NCI-H1417 treated with DMSO at 0.1 percent for 48 hours (cell line): ENCODE measurements at regions not wholly inside any gene's neighbourhood (a gene's known extent, or its start where the extent isn't known, plus 50 kb on each side); places are given as distances from the start of the nearest gene placed in this dataset.
"Not testable (repeated sequence)": the region's sequence is repeated elsewhere in the genome, so short reads cannot be mapped to it uniquely, and the experiment has no call there.

Source experiments
- DNase-seq: peaks from one replicate; lab custom pipeline; 2025; lab: John Stamatoyannopoulos, UW

GRCh38 chr16:59632276-59632855 is 898.2 kb upstream of the GOT2 start:
- DNase-seq = no peak

GRCh38 chr16:59624381-59624780 is 890.3 kb upstream of the GOT2 start:
- not testable (repeated sequence) for DNase-seq

- no peak for DNase-seq
Measured at GRCh38 chr16:59614466-59615240, 880.5 kb upstream of the GOT2 start.

- not testable (repeated sequence) for DNase-seq
Measured at GRCh38 chr16:59612910-59613620, 878.9 kb upstream of the GOT2 start.

GRCh38 chr16:59612094-59612493 is 878.0 kb upstream of the GOT2 start:
- no peak for DNase-seq

GRCh38 chr16:59611556-59611955 is 877.4 kb upstream of the GOT2 start:
- DNase-seq = no peak

GRCh38 chr16:59605706-59606105 is 871.6 kb upstream of the GOT2 start:
- DNase-seq = no peak

- DNase-seq = no peak
Measured at GRCh38 chr16:59604354-59604753, 870.2 kb upstream of the GOT2 start.

- DNase-seq = no peak
Measured at GRCh38 chr16:59601452-59601851, 867.3 kb upstream of the GOT2 start.

- no peak for DNase-seq
Measured at GRCh38 chr16:59597269-59597668, 863.2 kb upstream of the GOT2 start.

- no peak for DNase-seq
Measured at GRCh38 chr16:59596693-59597092, 862.6 kb upstream of the GOT2 start.

- no peak for DNase-seq
Measured at GRCh38 chr16:59593194-59593661, 859.1 kb upstream of the GOT2 start.

GRCh38 chr16:59591480-59591879 is 857.4 kb upstream of the GOT2 start:
- no peak for DNase-seq

GRCh38 chr16:59590845-59591244 is 856.7 kb upstream of the GOT2 start:
- no peak for DNase-seq

- DNase-seq = no peak
Measured at GRCh38 chr16:59586331-59586730, 852.2 kb upstream of the GOT2 start.

GRCh38 chr16:59574296-59574695 is 840.2 kb upstream of the GOT2 start:
- no peak for DNase-seq

- DNase-seq = no peak
Measured at GRCh38 chr16:59573528-59574271, 839.6 kb upstream of the GOT2 start.

GRCh38 chr16:59567496-59567895 is 833.4 kb upstream of the GOT2 start:
- no peak for DNase-seq

GRCh38 chr16:59566446-59566845 is 832.3 kb upstream of the GOT2 start:
- no peak for DNase-seq

GRCh38 chr16:59558679-59559078 is 824.6 kb upstream of the GOT2 start:
- no peak for DNase-seq

GRCh38 chr16:59552164-59552563 is 818.0 kb upstream of the GOT2 start:
- DNase-seq = no peak

GRCh38 chr16:59545721-59546120 is 811.6 kb upstream of the GOT2 start:
- no peak for DNase-seq
